Neural progenitor cell (in vitro differentiated cells): ENCODE measurements at regions not wholly inside any gene's neighbourhood (a gene's known extent, or its start where the extent isn't known, plus 50 kb on each side); places are given as distances from the start of the nearest gene placed in this dataset.

Experiments used
- DNase-seq: peaks from one replicate; pipeline ENCODE4 v3.0.0-alpha.2; 2016; ENCODE audit warnings: low spot score
- H2AFZ ChIP-seq: fragments of 200-600 bp; sonication (generic); replicated peaks from 2 replicates; pipeline ENCODE4 v1.6.1; 2016; ENCODE audit warnings: antibody characterized with exemption
- H3F3A ChIP-seq: fragments of 200-600 bp; sonication (generic); 2 replicates; pipeline ENCODE4 v1.6.1; 2016; ENCODE audit warnings: antibody characterized with exemption, low read depth
- H3K27ac ChIP-seq: fragments of 200-600 bp; sonication (generic); 2 replicates; pipeline ENCODE4 v1.5.1; 2016; ENCODE audit warnings: mild to moderate bottlenecking
- H3K27me3 ChIP-seq: fragments of 200-600 bp; sonication (generic); 2 replicates; pipeline ENCODE4 v1.6.1; 2016; ENCODE audit warnings: mild to moderate bottlenecking, moderate library complexity
- H3K36me3 ChIP-seq: fragments of 200-600 bp; sonication (generic); 2 replicates; pipeline ENCODE4 v1.5.1; 2016
- H3K4me1 ChIP-seq: fragments of 200-600 bp; sonication (generic); 2 replicates; pipeline ENCODE4 v1.6.1; 2016; ENCODE audit warnings: mixed run types
- H3K4me2 ChIP-seq: fragments of 200-600 bp; sonication (generic); 2 replicates; pipeline ENCODE4 v1.6.1; 2016
- H3K4me3 ChIP-seq: fragments of 200-600 bp; sonication (generic); 2 replicates; pipeline ENCODE4 v1.5.1; 2016
- H3K79me2 ChIP-seq: fragments of 200-600 bp; sonication (generic); 2 replicates; pipeline ENCODE4 v1.6.1; 2016; ENCODE audit warnings: low read depth
- H3K9ac ChIP-seq: fragments of 200-600 bp; sonication (generic); 2 replicates; pipeline ENCODE4 v1.6.1; 2016
- H3K9me3 ChIP-seq: fragments of 200-600 bp; sonication (generic); 2 replicates; pipeline ENCODE4 v1.5.1; 2016; ENCODE audit warnings: low read depth
- H4K20me1 ChIP-seq: fragments of 200-600 bp; sonication (generic); 2 replicates; pipeline ENCODE4 v1.6.1; 2016; ENCODE audit warnings: low read depth
- H3K27ac Mint-ChIP-seq: 3 replicates; pipeline ENCODE4 v1.8.0; 2021; ENCODE audit warnings: mixed read lengths
- H3K27me3 Mint-ChIP-seq: 2 replicates; pipeline ENCODE4 v1.8.0; 2022; ENCODE audit warnings: low read depth, mild to moderate bottlenecking, inconsistent platforms, moderate library complexity, mixed read lengths; ENCODE audit not compliant: insufficient read depth
- H3K36me3 Mint-ChIP-seq: 3 replicates; pipeline ENCODE4 v1.8.0; 2021; ENCODE audit warnings: mixed read lengths
- H3K4me1 Mint-ChIP-seq: 3 replicates; pipeline ENCODE4 v1.8.0; 2021; ENCODE audit warnings: mixed read lengths
- H3K4me3 Mint-ChIP-seq: 3 replicates; pipeline ENCODE4 v1.8.0; 2021; ENCODE audit warnings: mild to moderate bottlenecking, moderate library complexity, mixed read lengths
- H3K9me3 Mint-ChIP-seq: 3 replicates; pipeline ENCODE4 v1.8.0; 2020; ENCODE audit warnings: mixed read lengths
- CTCF ChIP-seq: fragments of 200-600 bp; sonication (generic); IDR thresholded peaks from 2 replicates; pipeline ENCODE4 v1.5.1; 2017; ENCODE audit warnings: antibody characterized with exemption, mild to moderate bottlenecking
- EZH2 ChIP-seq: fragments of 200-600 bp; sonication (generic); IDR thresholded peaks from 2 replicates; pipeline ENCODE4 v1.6.1; 2017; ENCODE audit warnings: antibody characterized with exemption, mild to moderate bottlenecking, moderate library complexity
- EZH2phosphoT487 ChIP-seq: fragments of 200-600 bp; sonication (generic); IDR thresholded peaks from 2 replicates; pipeline ENCODE4 v1.6.1; 2017; ENCODE audit warnings: antibody characterized with exemption

- Histone ChIP-seq H3K27ac (no peak overlapping the region), H3K9me3 (no peaks in the 10 kb centered on the region), H2AFZ (no peak overlapping the region), H3K4me3 (no peak overlapping the region), H3K36me3 (no peaks in the 10 kb centered on the region), H3K9ac (no peak overlapping the region), H3K27me3 (no peaks in the 10 kb centered on the region), H4K20me1 (no peaks in the 10 kb centered on the region), H3K4me1 (no peaks in the 10 kb centered on the region), H3K4me2 (no peak overlapping the region), H3K79me2 (no peaks in the 10 kb centered on the region), H3F3A (no peaks in the 10 kb centered on the region)
- H3K36me3 Mint-ChIP-seq: no peaks in the 10 kb centered on the region
- no peak for TF ChIP-seq CTCF
- TF ChIP-seq EZH2: no peak
- TF ChIP-seq EZH2phosphoT487: no peak
- H3K9me3 Mint-ChIP-seq: peaks cover 10% of the 10 kb centered on the region
- H3K4me3 Mint-ChIP-seq: no peak overlapping the region
- no peak for DNase-seq
- no peaks in the 10 kb centered on the region for H3K4me1 Mint-ChIP-seq
- peaks cover 8% of the 10 kb centered on the region for H3K27me3 Mint-ChIP-seq
- H3K27ac Mint-ChIP-seq: no peak overlapping the region
These were observed 274.6 kb upstream of the ZNF32 start for GRCh38 chr10:43923328-43923727.

GRCh38 chr10:43922335-43923280 lies 273.9 kb upstream of the ZNF32 start:
- Histone ChIP-seq H3K4me3 (no peak overlapping the region), H3K27ac (no peak overlapping the region), H4K20me1 (no peaks in the 10 kb centered on the region), H3F3A (no peaks in the 10 kb centered on the region), H3K79me2 (no peaks in the 10 kb centered on the region), H3K9ac (no peak overlapping the region), H3K27me3 (no peaks in the 10 kb centered on the region), H3K9me3 (no peaks in the 10 kb centered on the region), H3K36me3 (no peaks in the 10 kb centered on the region), H3K4me2 (no peak overlapping the region), H3K4me1 (no peaks in the 10 kb centered on the region), H2AFZ (no peak overlapping the region)
- Mint-ChIP-seq H3K4me1 (no peaks in the 10 kb centered on the region), H3K4me3 (no peak overlapping the region), H3K9me3 (peaks cover 12% of the 10 kb centered on the region), H3K36me3 (no peaks in the 10 kb centered on the region), H3K27ac (no peak overlapping the region), H3K27me3 (peaks cover 8% of the 10 kb centered on the region)
- DNase-seq: no peak
- TF ChIP-seq EZH2phosphoT487 (no peak), CTCF (no peak), EZH2 (no peak)

GRCh38 chr10:43921881-43922280 lies 273.2 kb upstream of the ZNF32 start:
- Histone ChIP-seq H3K79me2 (no peaks in the 10 kb centered on the region), H3F3A (no peaks in the 10 kb centered on the region), H3K4me3 (no peak overlapping the region), H3K4me1 (no peaks in the 10 kb centered on the region), H4K20me1 (no peaks in the 10 kb centered on the region), H3K27ac (no peak overlapping the region), H3K27me3 (no peaks in the 10 kb centered on the region), H3K36me3 (no peaks in the 10 kb centered on the region), H3K9me3 (no peaks in the 10 kb centered on the region), H3K9ac (no peak overlapping the region), H2AFZ (no peak overlapping the region), H3K4me2 (no peak overlapping the region)
- H3K36me3 Mint-ChIP-seq: no peaks in the 10 kb centered on the region
- H3K4me3 Mint-ChIP-seq: no peak overlapping the region
- no peak for TF ChIP-seq EZH2phosphoT487
- no peak for TF ChIP-seq CTCF
- no peak for TF ChIP-seq EZH2
- H3K4me1 Mint-ChIP-seq: no peaks in the 10 kb centered on the region
- H3K9me3 Mint-ChIP-seq: peaks cover 12% of the 10 kb centered on the region
- DNase-seq: no peak
- peaks cover 8% of the 10 kb centered on the region for H3K27me3 Mint-ChIP-seq
- H3K27ac Mint-ChIP-seq: no peak overlapping the region
